ENCODE measurements at regions not wholly inside any gene's neighbourhood (a gene's known extent, or its start where the extent isn't known, plus 50 kb on each side); places are given as distances from the start of the nearest gene placed in this dataset.
A peak's percentile ranks its signal among the peaks of the same experiment; 100 is the strongest.

DNA sequence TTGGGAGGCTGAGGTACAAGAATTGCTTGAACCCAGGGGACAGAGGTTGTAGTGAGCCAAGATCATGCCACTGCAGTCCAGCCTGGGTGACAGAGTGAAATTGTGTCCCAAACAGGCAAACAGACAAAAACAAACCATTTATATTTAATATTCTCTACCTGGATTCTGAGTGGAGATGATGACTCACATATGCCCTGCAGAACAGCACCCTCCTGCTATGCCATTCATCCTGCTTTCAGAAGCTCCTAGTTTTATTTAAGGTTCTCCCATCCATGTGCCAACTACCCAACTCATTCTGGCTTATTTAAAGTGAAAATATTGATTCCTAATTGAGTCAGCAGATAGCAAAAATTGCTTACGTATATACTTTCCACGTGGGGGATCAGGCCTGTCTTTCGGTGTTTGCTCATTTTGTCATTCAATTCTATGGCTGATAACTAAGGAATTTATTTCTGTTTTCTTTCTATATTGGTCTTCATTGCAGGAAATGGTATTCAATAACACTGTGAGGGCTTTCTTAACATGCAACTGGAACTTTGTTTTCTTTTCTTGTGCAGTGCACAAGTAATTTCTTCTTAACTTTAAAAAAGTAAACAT is 459.1 kb upstream of the JAG1 start:
- Histone ChIP-seq H3K4me3 (ENCODE audit: low read depth in 1 of 5, low read length in 5 of 5) (no peak overlapping the region), H3K27me3 (ENCODE audit: control insufficient read depth in 5 of 5, insufficient read depth in 4 of 5, low read length in 5 of 5) (no peaks in the 10 kb centered on the region), H3K27ac (ENCODE audit: low read depth, low read length) (no peak overlapping the region), H3K36me3 (ENCODE audit: control insufficient read depth in 5 of 5, insufficient read depth in 5 of 5, low read length in 5 of 5) (no peaks in the 10 kb centered on the region), H3K9ac (ENCODE audit: low read length in 5 of 5) (no peak overlapping the region), H3K4me1 (ENCODE audit: control insufficient read depth in 5 of 5, insufficient read depth in 5 of 5, low read length in 5 of 5) (peaks cover 0 to 10% (median 0%) of the 10 kb centered on the region in 5 donors), H3K9me3 (ENCODE audit: control insufficient read depth in 5 of 5, low read length in 5 of 5) (no peaks in the 10 kb centered on the region)

DNA sequence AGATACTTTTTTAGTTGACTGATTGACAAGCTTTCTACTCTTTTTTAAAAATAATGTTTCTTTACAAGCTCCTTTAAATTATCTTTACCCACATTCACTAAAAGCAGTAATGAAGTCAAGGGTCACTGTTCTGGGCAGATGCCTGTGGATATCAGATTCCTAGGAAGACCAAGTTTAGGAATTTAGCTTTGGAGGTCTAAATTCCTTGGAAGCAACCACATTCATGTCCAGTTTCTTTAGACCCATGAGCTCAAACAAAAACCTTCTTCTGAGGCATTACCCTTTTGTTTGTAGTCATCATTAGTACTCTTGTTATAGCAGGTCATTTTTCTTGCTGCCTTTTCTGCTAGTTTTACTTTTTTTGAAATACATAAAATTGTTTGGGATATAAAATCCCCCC is 462.9 kb upstream of the JAG1 start:
- H3K4me3 ChIP-seq (ENCODE audit: low read depth in 1 of 5, low read length in 5 of 5): no peak overlapping the region
- H3K4me1 ChIP-seq (ENCODE audit: control insufficient read depth in 5 of 5, insufficient read depth in 5 of 5, low read length in 5 of 5): no peaks in the 10 kb centered on the region
- H3K9me3 ChIP-seq (ENCODE audit: control insufficient read depth in 5 of 5, low read length in 5 of 5): no peaks in the 10 kb centered on the region
- H3K36me3 ChIP-seq (ENCODE audit: control insufficient read depth in 5 of 5, insufficient read depth in 5 of 5, low read length in 5 of 5): no peaks in the 10 kb centered on the region
- H3K27ac ChIP-seq (ENCODE audit: low read depth, low read length): no peak overlapping the region
- H3K9ac ChIP-seq (ENCODE audit: low read length in 5 of 5): no peak overlapping the region
- no peaks in the 10 kb centered on the region for H3K27me3 ChIP-seq (ENCODE audit: control insufficient read depth in 5 of 5, insufficient read depth in 4 of 5, low read length in 5 of 5)

DNA sequence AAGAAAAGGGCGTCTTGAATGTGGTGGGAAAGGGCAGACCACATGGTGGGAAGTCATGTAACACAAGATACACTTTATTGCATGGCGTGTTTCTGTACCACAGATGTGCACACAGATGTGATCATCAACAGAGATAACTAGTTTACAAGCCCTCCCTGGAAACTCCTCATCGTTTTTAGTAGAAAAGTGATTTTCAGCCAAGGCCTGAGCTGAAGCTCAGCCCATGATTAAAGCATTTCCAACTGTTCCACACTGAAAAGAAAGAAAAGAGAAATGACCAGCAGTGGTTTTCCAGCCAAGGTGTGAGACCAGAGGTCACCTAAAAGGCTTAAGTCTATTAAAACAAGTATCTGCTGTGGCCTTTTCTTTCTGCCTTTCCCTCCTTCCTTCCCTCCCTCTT is 463.9 kb upstream of the JAG1 start:
- Histone ChIP-seq H3K4me1 (ENCODE audit: control insufficient read depth in 5 of 5, insufficient read depth in 5 of 5, low read length in 5 of 5) (no peaks in the 10 kb centered on the region), H3K4me3 (ENCODE audit: low read depth in 1 of 5, low read length in 5 of 5) (no peak overlapping the region), H3K9ac (ENCODE audit: low read length in 5 of 5) (no peak overlapping the region), H3K9me3 (ENCODE audit: control insufficient read depth in 5 of 5, low read length in 5 of 5) (no peaks in the 10 kb centered on the region), H3K27me3 (ENCODE audit: control insufficient read depth in 5 of 5, insufficient read depth in 4 of 5, low read length in 5 of 5) (no peaks in the 10 kb centered on the region), H3K36me3 (ENCODE audit: control insufficient read depth in 5 of 5, insufficient read depth in 5 of 5, low read length in 5 of 5) (no peaks in the 10 kb centered on the region), H3K27ac (ENCODE audit: low read depth, low read length) (no peak overlapping the region)

DNA sequence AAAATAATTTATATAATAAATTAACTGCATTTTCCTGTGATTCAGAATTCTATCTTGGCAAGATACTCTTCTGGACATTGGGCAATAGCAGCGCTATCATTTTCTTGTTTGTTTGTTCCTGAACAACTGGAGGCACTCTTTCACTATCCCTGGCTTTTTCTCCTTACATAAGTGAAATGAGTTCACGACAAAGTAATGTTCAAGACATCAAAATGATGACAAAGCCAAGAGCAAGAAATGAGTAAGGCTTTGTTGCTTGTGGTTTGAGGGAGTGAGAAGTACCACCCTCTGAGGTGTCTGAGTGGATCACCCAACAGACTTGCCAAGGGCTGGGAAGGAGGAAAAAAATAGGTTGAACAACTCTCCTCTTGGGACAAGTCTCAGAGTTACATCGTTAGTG is 466.6 kb upstream of the JAG1 start:
- Histone ChIP-seq H3K9ac (ENCODE audit: low read length in 5 of 5) (no peak overlapping the region), H3K36me3 (ENCODE audit: control insufficient read depth in 5 of 5, insufficient read depth in 5 of 5, low read length in 5 of 5) (no peaks in the 10 kb centered on the region), H3K27me3 (ENCODE audit: control insufficient read depth in 5 of 5, insufficient read depth in 4 of 5, low read length in 5 of 5) (no peaks in the 10 kb centered on the region), H3K27ac (ENCODE audit: low read depth, low read length) (no peak overlapping the region), H3K9me3 (ENCODE audit: control insufficient read depth in 5 of 5, low read length in 5 of 5) (no peaks in the 10 kb centered on the region), H3K4me1 (ENCODE audit: control insufficient read depth in 5 of 5, insufficient read depth in 5 of 5, low read length in 5 of 5) (peaks cover 0 to 3% (median 0%) of the 10 kb centered on the region in 5 donors), H3K4me3 (ENCODE audit: low read depth in 1 of 5, low read length in 5 of 5) (no peak overlapping the region)

DNA sequence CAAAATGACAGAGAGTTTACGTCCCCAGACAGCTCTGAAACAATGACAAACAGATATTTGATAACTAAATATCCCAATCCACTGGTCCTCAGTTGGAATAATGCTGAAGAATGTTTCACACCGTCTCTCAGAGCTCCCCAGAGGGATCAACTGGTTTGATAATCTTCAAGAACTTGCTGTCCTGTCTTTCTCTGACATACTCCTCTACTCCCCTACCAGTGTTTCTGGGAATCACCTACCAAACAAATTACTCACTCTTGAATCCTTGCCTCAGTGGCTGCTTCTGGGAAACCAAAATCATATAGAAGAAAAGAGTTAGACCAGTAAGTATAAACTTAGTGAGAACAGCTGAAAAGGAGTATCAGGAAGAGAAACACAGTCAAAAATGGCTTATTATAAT is 469.7 kb upstream of the JAG1 start:
- H3K36me3 ChIP-seq (ENCODE audit: control insufficient read depth in 5 of 5, insufficient read depth in 5 of 5, low read length in 5 of 5): no peaks in the 10 kb centered on the region
- no peaks in the 10 kb centered on the region for H3K27me3 ChIP-seq (ENCODE audit: control insufficient read depth in 5 of 5, insufficient read depth in 4 of 5, low read length in 5 of 5)
- no peak overlapping the region for H3K9ac ChIP-seq (ENCODE audit: low read length in 5 of 5)
- no peak overlapping the region for H3K27ac ChIP-seq (ENCODE audit: low read depth, low read length)
- no peak overlapping the region for H3K4me3 ChIP-seq (ENCODE audit: low read depth in 1 of 5, low read length in 5 of 5)
- no peaks in the 10 kb centered on the region for H3K9me3 ChIP-seq (ENCODE audit: control insufficient read depth in 5 of 5, low read length in 5 of 5)
- peaks cover 0 to 3% (median 0%) of the 10 kb centered on the region in 5 donors for H3K4me1 ChIP-seq (ENCODE audit: control insufficient read depth in 5 of 5, insufficient read depth in 5 of 5, low read length in 5 of 5)

DNA sequence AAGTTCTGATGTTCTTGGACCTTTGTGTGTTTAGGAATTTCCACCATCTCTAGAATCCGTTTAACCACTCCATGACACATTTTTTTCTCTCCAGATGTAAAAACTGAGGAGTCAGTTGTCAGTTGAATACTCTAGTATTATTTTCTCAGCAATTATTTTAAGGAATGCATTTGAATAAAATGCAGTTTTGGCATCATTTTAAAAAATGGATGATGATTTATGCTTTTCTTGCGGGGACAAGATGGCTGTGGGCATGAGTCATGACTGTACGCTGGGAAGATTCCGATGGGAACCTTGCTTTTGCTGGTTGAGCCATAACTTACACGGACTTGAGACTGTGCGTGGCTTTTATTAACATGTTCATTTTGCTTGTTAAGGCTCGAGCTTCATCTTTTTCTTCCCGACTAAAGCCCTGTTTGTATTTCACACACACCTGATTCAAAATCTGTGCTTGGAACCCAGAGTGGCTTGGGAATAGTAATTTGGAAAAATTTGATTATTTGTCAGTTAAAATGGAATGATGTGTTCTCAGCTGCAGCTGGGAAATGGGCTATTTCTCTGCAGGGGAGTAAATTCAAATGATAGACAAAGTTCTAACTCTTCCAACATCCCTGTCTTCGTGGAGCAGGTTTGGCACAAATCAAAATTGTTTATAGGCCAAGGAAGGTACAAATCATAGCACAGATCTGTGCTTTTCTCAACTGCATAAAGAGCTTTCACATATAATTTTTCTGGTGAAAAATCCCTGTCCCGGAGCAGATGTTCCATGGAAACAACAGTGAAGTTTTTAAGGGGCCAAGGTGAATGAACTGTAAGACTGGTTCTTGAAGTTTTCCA is 470.5 kb upstream of the JAG1 start:
- Histone ChIP-seq H3K27ac (ENCODE audit: low read depth, low read length) (peak overlapping the region; percentile 0), H3K9me3 (ENCODE audit: control insufficient read depth in 5 of 5, low read length in 5 of 5) (no peaks in the 10 kb centered on the region), H3K36me3 (ENCODE audit: control insufficient read depth in 5 of 5, insufficient read depth in 5 of 5, low read length in 5 of 5) (no peaks in the 10 kb centered on the region), H3K4me1 (ENCODE audit: control insufficient read depth in 5 of 5, insufficient read depth in 5 of 5, low read length in 5 of 5) (peaks cover 0 to 3% (median 0%) of the 10 kb centered on the region in 5 donors), H3K4me3 (ENCODE audit: low read depth in 1 of 5, low read length in 5 of 5) (no peak overlapping the region), H3K27me3 (ENCODE audit: control insufficient read depth in 5 of 5, insufficient read depth in 4 of 5, low read length in 5 of 5) (no peaks in the 10 kb centered on the region), H3K9ac (ENCODE audit: low read length in 5 of 5) (no peak overlapping the region)

DNA sequence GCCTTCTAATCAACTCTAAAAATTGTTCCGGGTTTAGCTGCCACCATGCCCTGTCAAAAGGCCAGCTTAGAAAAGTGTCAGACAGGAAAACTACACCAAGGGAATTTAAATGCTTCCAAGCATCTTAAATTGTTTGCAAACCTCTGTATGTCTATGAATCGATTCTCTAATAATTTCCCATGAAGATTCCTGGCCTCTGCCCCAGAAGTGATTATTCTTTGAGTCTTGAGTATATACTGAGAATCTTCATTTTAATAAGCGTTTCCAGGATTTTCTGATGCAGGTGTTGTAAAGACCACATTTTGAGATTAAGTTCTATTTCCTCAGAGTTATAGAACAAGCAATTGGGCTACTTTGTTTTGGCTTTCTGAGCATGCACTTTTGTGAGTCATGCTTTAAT is 471.8 kb upstream of the JAG1 start:
- Histone ChIP-seq H3K9me3 (ENCODE audit: control insufficient read depth in 5 of 5, low read length in 5 of 5) (no peaks in the 10 kb centered on the region), H3K36me3 (ENCODE audit: control insufficient read depth in 5 of 5, insufficient read depth in 5 of 5, low read length in 5 of 5) (no peaks in the 10 kb centered on the region), H3K4me3 (ENCODE audit: low read depth in 1 of 5, low read length in 5 of 5) (no peak overlapping the region), H3K27me3 (ENCODE audit: control insufficient read depth in 5 of 5, insufficient read depth in 4 of 5, low read length in 5 of 5) (no peaks in the 10 kb centered on the region), H3K27ac (ENCODE audit: low read depth, low read length) (no peak overlapping the region), H3K4me1 (ENCODE audit: control insufficient read depth in 5 of 5, insufficient read depth in 5 of 5, low read length in 5 of 5) (peaks cover 0 to 3% (median 0%) of the 10 kb centered on the region in 5 donors), H3K9ac (ENCODE audit: low read length in 5 of 5) (no peak overlapping the region)

DNA sequence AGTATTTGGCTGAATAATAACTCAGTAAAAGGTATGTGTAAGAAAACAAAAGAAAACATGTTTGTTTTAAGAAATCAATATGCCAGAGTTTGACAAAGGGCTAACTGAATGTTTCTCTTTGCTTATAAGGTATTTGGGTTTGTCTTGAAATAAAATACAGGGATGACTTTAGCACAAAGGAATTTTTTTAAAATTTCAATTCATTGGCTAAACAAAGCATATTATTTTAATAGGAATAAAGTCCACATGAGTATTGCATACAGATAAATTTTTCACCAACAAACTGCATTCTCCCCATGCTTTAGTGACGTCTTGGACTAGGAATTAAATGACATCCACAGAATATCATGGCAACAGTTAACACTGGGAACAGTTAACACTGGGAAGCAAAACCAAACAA is 480.0 kb upstream of the JAG1 start:
- no peak overlapping the region for H3K27ac ChIP-seq (ENCODE audit: low read depth, low read length)

DNA sequence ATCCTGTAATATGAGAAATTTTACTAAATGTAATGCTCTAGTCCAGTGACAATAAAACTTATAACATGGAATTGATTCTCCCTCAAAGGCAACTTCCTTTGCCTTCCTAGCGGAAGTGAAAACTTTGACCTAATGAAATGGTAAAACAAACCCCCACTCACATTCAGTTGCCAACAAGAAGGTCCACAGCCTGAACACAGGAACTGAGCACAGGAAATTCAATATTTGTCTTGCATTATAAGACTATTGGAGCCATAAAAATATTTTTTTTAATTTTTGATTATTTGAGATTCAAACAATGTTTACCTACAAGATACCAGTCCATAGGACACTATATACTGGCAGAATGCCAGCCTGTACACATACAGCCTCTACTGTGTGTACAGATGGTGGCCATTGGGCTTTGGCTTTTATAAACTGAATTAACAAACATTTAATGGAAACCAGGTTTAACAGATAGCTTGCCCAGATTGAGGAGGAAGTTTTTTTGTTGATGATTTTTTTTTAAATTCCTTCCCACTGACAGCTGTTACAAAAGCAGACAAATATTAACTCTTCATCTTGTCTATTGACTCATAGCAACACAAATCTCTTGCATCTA is 481.5 kb upstream of the JAG1 start:
- H3K9ac ChIP-seq (ENCODE audit: low read length in 5 of 5): no peak overlapping the region
- no peaks in the 10 kb centered on the region for H3K36me3 ChIP-seq (ENCODE audit: control insufficient read depth in 5 of 5, insufficient read depth in 5 of 5, low read length in 5 of 5)
- no peaks in the 10 kb centered on the region for H3K27me3 ChIP-seq (ENCODE audit: control insufficient read depth in 5 of 5, insufficient read depth in 4 of 5, low read length in 5 of 5)
- peaks cover 0 to 26% (median 2%) of the 10 kb centered on the region in 5 donors for H3K4me1 ChIP-seq (ENCODE audit: control insufficient read depth in 5 of 5, insufficient read depth in 5 of 5, low read length in 5 of 5)
- no peak overlapping the region for H3K4me3 ChIP-seq (ENCODE audit: low read depth in 1 of 5, low read length in 5 of 5)
- no peaks in the 10 kb centered on the region for H3K9me3 ChIP-seq (ENCODE audit: control insufficient read depth in 5 of 5, low read length in 5 of 5)
- no peak overlapping the region for H3K27ac ChIP-seq (ENCODE audit: low read depth, low read length)

More for the DNA sequence above, 480.0 kb upstream of the JAG1 start:
- H3K9me3 ChIP-seq (ENCODE audit: control insufficient read depth in 5 of 5, low read length in 5 of 5): no peaks in the 10 kb centered on the region
- peaks cover 0 to 13% (median 0%) of the 10 kb centered on the region in 5 donors for H3K4me1 ChIP-seq (ENCODE audit: control insufficient read depth in 5 of 5, insufficient read depth in 5 of 5, low read length in 5 of 5)
- H3K36me3 ChIP-seq (ENCODE audit: control insufficient read depth in 5 of 5, insufficient read depth in 5 of 5, low read length in 5 of 5): no peaks in the 10 kb centered on the region
- H3K4me3 ChIP-seq (ENCODE audit: low read depth in 1 of 5, low read length in 5 of 5): no peak overlapping the region
- no peak overlapping the region for H3K9ac ChIP-seq (ENCODE audit: low read length in 5 of 5)
- no peaks in the 10 kb centered on the region for H3K27me3 ChIP-seq (ENCODE audit: control insufficient read depth in 5 of 5, insufficient read depth in 4 of 5, low read length in 5 of 5)

DNA sequence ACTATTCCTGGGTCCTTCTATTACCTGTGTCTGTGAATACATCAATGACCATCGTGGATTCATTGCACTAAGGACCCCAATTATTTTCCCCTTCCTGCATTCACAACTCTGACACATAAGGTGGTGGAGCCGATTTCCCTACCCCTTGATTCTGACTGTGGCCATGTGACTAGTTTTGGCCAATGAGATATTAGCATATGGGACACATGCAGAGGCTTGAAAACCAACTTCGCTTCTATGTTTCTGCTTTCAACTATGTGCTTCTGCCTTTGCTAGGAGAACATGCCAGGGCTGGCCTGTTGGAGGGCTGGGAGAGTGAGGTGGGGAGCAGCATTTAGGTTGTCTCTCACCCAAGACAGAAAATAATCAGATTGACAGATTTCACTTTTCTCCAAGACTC is 483.1 kb upstream of the JAG1 start:
- Histone ChIP-seq H3K27me3 (ENCODE audit: control insufficient read depth in 5 of 5, insufficient read depth in 4 of 5, low read length in 5 of 5) (no peaks in the 10 kb centered on the region), H3K4me1 (ENCODE audit: control insufficient read depth in 5 of 5, insufficient read depth in 5 of 5, low read length in 5 of 5) (peaks cover 0 to 26% (median 2%) of the 10 kb centered on the region in 5 donors), H3K4me3 (ENCODE audit: low read depth in 1 of 5, low read length in 5 of 5) (no peak overlapping the region), H3K36me3 (ENCODE audit: control insufficient read depth in 5 of 5, insufficient read depth in 5 of 5, low read length in 5 of 5) (no peaks in the 10 kb centered on the region), H3K9me3 (ENCODE audit: control insufficient read depth in 5 of 5, low read length in 5 of 5) (no peaks in the 10 kb centered on the region), H3K9ac (ENCODE audit: low read length in 5 of 5) (no peak overlapping the region), H3K27ac (ENCODE audit: low read depth, low read length) (no peak overlapping the region)

Data from subcutaneous abdominal adipose tissue (tissue), 5 donors.